Astrocyte of the cerebellum (primary cell): ENCODE measurements at regions not wholly inside any gene's neighbourhood (a gene's known extent, or its start where the extent isn't known, plus 50 kb on each side); places are given as distances from the start of the nearest gene placed in this dataset.

ENCODE experiments used
- DNase-seq: peaks from one replicate; pipeline ENCODE4 v3.0.0-alpha.2; 2011; ENCODE audit warnings: low read depth
- H3K4me3 ChIP-seq: 2 replicates; pipeline ENCODE4 v1.5.1; 2011; ENCODE audit warnings: mild to moderate bottlenecking, low read depth, low read length, moderate library complexity
- in situ Hi-C: cut with HindIII; loops from 2 replicates; pipeline ENCODE4 v1.10.0; 2017; ENCODE audit warnings: low sequenced_read_pairs
- TF ChIP-seq, protein P1 (sequence below): IDR thresholded peaks from 2 replicates; pipeline ENCODE4 v1.5.1; 2012; ENCODE audit warnings: low read length, low read depth, moderate library complexity, mild to moderate bottlenecking; ENCODE audit errors: missing control alignments

DNA sequence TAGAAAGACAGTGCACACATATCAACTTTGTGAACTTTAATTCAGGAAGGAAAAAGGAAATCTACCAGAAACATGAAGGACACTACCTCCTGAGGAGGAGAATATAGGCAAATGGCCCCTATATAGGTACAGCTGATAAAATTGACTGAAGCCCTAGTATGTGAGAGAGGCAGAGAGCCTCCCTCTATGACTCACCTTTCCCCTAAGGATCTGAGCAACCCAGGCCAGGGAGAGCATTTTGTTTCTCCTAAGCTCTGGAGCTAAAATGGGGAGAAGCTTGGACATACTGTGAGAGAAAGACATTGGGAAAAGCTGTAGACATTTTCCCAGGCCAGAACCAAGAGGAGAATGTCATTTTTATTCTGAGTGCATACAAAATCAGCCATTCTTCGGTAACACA is 303.5 kb downstream of the AHR start:
- H3K4me3 ChIP-seq = no peak overlapping the region
- TF ChIP-seq, protein P1, sequence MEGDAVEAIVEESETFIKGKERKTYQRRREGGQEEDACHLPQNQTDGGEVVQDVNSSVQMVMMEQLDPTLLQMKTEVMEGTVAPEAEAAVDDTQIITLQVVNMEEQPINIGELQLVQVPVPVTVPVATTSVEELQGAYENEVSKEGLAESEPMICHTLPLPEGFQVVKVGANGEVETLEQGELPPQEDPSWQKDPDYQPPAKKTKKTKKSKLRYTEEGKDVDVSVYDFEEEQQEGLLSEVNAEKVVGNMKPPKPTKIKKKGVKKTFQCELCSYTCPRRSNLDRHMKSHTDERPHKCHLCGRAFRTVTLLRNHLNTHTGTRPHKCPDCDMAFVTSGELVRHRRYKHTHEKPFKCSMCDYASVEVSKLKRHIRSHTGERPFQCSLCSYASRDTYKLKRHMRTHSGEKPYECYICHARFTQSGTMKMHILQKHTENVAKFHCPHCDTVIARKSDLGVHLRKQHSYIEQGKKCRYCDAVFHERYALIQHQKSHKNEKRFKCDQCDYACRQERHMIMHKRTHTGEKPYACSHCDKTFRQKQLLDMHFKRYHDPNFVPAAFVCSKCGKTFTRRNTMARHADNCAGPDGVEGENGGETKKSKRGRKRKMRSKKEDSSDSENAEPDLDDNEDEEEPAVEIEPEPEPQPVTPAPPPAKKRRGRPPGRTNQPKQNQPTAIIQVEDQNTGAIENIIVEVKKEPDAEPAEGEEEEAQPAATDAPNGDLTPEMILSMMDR = no peak
- in situ Hi-C loops = no loop called here
- DNase-seq = no peak

DNA sequence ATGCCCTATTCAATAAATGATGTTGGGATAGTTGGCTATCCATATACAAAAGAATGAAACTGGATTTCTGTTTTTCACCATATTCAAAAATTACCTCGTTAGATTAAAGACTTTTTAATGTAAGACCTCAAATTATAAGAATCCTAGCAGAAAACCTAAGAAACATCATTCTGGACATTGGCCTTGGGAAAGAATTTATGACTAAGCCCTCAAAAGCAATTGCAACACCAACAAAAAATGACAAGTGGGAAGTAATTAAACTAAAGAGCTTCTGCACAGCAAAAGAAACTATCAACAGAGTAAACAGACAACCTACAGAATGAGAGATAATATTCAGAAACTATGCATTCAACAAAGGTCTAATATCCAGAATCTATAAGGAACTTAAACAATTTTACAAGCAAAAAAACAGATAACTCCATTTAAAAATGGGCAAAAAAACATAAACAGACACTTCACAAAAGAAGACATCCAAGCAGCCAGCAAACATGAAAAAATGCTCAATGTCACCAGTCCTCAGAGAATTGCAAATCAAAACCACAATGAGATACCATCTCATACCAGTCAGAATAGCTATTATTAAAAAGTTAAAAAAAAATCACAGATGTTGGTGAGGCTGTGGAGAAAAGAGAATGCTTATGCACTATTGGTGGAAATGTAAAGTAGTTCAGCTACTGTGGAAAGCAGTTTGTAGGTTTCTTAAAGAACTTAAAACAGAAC is 309.8 kb downstream of the AHR start:
- DNase-seq = no peak
- TF ChIP-seq, protein P1 = no peak
- H3K4me3 ChIP-seq = no peak overlapping the region
- in situ Hi-C loops = no loop called here

DNA sequence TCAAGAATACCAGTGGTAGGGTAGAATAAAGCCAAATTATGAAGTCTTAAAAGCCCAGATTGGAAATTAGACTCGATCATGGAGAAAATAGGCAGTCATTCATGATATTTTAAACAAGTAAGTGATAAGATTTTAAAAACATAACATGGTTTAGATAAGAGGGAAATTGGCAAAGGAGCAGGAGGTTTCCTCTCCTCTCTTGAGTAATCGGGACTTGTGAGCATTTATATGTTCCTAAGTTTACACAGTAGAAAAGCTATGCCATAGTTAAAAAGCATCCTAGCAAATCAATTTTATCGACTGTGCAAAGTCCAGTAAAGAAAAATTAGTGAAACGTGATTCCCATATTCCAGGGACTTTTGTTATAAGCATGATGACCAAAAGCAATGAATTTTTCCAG is 313.2 kb downstream of the AHR start:
- TF ChIP-seq, protein P1 = no peak
- DNase-seq = no peak
- no peak overlapping the region for H3K4me3 ChIP-seq
- in situ Hi-C loops = no loop called here

DNA sequence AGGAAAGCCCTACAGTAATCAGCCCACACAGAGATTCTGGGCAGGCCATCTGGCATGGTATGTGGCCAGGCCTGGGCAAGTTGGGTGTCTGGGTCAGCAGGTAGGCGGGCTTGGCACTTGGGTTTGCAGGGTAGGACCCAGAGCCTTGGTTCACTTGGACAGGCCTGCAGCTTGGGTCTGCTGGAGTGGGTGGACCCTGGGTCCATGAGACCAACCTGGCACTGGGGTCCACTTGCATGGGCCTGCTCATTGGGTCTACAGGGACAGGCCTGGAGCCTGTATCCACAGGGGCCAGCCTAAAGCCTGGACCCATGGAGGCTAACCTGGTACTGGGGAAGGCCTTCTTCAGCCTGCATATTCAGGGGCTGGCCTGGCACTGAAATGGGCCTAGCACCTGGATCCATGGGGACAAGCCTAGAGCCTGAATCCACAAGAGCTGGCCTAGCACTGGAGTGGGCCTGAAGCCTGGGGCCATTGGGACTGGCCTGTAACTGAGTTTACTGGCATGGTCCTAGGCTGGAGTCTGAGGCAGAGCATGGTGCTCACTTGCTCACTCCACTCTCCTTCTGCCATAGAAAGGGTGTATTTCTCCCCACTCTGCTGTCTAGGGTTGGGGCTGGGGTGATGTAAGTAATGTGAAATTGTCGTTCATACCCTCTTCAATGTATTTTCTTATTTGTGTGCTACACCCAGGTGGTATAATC is 315.0 kb downstream of the AHR start:
- TF ChIP-seq, protein P1 = no peak
- H3K4me3 ChIP-seq = no peak overlapping the region
- in situ Hi-C loops = no loop called here
- DNase-seq = no peak

DNA sequence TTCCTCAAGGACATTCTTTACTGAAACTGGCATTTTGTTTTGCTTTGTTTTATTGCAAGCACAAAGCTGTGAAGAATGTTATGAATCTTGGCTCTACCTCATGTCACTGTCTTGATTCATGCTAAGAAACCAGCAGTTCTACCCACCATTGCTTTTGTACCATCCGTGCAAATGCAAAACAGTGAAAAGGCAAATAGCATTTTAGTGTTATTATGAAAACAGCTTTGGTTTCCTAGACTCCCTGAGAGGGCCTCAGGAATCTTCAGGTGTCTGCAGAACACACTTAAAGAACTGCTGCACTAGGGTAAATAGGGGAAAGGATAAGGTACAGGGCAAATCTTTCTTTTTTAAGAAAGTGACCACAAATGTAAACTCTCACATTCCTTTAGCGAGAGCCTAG is 318.9 kb downstream of the AHR start:
- DNase-seq = no peak
- in situ Hi-C loops = no loop called here
- TF ChIP-seq, protein P1 = no peak
- no peak overlapping the region for H3K4me3 ChIP-seq

DNA sequence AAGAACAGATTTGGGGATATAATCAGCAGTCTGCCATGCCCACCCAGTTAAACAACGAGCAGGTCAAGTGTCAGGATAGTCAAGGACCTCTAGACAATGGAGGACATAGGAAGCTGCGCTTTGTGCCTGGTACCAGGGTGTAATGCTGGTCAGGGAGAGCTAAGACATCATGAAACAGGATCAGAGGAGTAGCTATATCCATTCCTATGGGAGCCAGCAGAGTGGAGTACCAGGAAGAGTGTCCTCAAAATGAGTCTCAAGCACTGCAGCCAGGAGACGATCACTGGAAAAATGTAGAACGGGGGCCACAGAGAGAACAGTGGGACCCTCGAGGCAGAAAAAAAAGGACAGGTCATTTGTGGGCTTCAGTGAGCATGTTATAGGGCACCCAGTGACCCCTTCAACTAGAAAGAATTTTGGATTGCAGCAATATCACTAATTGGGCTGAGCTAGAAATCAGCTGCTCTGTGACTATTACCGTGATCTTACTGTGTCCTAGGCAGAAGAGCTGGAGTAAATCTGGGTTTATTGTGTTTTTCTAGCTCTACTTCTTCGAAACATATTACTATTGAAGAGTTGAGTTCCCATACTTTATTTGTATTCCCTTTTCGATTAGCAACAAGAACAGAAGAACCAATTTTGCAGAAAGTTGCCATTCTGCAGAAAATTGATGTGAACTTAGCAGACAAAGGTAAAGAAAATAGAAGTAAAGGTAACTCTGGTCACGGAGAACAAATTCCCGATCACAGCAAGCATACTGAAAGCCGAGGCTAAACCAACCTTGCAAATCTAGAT is 319.6 kb downstream of the AHR start:
- in situ Hi-C loops = no loop called here
- H3K4me3 ChIP-seq = no peak overlapping the region
- TF ChIP-seq, protein P1 = no peak

More for the DNA sequence above, 319.6 kb downstream of the AHR start:
- no peak for DNase-seq
